SK-N-MC (cell line): ENCODE measurements at regions not wholly inside any gene's neighbourhood (a gene's known extent, or its start where the extent isn't known, plus 50 kb on each side); places are given as distances from the start of the nearest gene placed in this dataset.

Experiments used
- EZH2 ChIP-seq: fragments of 200-600 bp; sonication (generic); IDR thresholded peaks from one replicate; pipeline ENCODE4 v1.6.1; 2017; ENCODE audit warnings: antibody characterized with exemption
- POLR2AphosphoS5 ChIP-seq: IDR thresholded peaks from 2 replicates; pipeline ENCODE4 v1.6.1; 2012; ENCODE audit warnings: mild to moderate bottlenecking, low read depth, low read length, borderline replicate concordance

DNA sequence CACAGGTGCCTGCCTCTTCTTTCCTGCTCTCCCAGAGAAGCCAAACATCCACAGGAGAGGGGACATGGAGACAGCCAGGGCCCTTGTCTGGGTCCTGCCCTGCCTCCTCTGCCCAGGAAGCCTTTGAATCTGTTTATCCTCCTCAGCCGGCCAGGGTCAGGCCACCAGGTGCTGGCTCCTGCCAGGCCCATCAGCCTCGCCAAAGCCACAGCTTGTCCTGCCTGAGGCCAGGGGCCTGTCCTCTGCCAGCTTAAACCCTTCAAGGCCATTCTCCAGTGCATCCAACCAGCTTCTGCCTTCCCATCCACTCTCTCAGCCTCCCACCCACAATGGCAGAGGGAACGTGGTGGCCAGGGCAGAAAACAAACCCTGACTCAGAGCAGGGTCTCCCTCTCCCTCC is 254.6 kb downstream of the ANKRD60 start:
- TF ChIP-seq POLR2AphosphoS5 (no peak), EZH2 (no peak)
